Glomerular visceral epithelial cell (primary cell): ENCODE measurements at regions not wholly inside any gene's neighbourhood (a gene's known extent, or its start where the extent isn't known, plus 50 kb on each side); places are given as distances from the start of the nearest gene placed in this dataset.

Experiments used
- DNase-seq: peaks from one replicate; pipeline ENCODE4 v3.0.0-alpha.2; 2016; ENCODE audit errors: extremely low spot score

- DNase-seq, result peak; percentile 35
Measured at GRCh38 chr14:65224799-65225198, 122.5 kb upstream of the MAX start.

GRCh38 chr14:65225299-65226159 is 123.2 kb upstream of the MAX start:
- peak; percentile 85 for DNase-seq

DNA sequence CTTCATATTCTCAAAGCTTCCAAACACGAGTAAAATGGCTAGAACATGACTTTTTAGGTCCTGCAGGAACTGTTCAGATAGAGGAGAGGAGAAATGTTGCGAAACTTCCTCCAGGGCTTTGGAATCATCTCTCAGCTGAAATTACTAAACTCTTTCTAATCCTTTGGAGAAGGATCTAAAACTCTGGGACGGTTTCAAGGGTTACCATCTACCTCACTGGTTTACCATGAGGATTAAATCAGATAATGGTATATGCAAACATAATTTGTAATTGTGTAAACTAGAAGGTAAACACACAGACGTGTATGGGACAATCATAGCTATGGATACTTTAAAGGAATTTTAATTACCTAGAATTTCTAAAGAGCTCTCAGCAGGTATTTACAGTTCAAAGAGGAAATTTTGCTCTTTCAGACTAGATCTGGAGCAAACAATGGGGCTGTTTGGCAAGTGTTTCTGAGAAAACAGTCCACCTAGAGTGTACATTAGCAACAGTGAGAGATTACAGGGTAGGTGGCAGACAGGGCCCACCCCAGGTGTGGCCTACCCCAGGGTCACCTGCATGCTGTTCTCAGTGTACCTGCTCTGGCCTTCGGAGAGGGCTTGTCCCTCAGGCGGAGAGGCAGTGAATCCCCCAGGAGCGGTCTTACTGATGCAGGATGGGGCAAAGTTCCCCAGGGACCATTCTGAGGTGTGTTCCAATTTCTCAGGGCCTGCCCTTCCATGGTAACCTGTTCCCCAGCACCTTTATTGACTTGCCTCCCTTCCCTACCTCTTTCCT is 124.7 kb upstream of the MAX start:
- DNase-seq, result no peak

DNA sequence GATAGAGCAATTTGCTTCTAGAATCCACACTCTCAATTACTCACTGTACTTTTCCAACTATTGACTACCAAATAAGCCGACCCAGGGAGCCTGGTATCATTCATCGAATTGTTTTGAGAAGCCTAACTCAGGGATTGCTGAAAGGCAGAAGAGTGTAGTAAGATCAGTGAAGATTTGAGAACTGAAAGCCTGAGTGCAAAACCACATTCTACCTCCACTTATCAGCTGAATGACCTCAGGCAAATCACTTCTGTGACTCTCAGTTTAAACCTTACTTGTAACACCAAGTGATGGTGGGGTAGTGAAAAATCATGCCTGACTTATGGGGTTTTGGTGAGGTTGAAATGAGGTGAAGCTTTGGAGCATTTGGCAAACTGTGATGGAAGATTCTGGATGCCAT is 126.1 kb upstream of the MAX start:
- DNase-seq, result no peak

DNA sequence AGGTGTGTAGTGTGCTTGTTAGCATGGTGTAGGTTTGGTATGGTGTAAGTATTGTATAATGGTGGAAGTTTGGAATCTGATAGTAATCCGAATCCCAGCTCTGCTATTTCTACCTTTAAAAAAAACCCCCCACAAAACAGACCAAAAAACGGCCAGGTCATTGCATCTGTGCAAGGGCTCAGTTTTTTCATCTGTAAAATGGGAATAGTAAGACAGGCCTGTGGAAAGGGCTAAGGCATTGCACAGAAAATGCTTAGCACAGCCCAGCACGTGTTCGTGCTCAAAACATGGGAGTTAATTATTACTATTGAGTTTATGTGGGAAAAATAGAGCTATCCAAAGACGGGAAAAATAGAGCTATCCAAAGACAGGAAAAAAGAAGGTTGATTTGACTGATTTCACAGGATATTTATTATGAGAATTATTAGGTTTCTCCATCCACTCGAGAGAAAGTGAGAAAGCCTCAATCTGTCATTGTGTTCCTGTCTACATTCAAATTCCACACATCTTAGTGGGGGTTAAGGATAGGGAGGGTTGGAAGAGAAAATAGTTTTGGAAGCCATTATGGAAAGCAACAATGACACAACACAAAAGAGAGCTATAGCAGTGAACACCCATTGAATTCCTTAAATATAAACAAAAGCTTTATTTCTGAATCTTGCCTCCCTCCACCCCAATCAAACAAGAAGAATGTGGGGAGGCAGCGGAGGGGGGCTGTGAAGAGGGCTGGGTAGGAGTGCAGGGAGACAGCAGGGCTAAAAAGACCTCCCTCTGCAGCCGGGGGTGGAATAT is 126.8 kb upstream of the MAX start:
- no peak for DNase-seq

GRCh38 chr14:65229748-65230728 is 127.7 kb upstream of the MAX start:
- peak; percentile 62 for DNase-seq

- DNase-seq, result peak; percentile 28
Measured at GRCh38 chr14:65231286-65231980, 129.1 kb upstream of the MAX start.

DNA sequence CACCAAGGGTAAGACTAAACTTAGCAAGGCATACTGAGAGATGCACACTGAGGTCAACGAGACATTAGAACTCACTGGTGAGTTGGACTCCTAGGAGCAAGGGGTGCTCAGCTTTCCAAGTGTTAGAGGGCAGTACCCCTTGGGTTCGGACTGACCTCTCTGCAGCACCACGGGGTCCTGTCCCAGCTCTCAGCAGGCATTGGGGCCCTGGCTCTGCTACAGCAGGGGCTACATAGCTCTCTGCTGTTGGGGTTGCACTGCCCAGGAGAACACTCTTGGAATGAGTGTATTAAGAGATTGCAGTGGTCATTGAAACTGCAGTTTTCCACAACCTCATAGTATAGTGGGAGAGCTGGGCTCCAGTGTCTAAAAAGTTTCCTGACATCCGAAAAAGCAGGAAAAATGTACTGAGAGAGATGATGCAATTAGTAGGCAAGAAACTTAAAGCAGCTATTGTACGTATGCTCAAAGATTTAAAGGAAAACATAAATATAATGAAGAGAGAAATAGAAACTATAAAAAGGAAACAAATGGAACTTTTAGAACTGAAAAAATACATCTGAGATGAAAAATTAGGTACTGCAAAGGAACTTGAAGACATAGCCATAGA is 132.5 kb upstream of the MAX start:
- DNase-seq, result no peak

DNA sequence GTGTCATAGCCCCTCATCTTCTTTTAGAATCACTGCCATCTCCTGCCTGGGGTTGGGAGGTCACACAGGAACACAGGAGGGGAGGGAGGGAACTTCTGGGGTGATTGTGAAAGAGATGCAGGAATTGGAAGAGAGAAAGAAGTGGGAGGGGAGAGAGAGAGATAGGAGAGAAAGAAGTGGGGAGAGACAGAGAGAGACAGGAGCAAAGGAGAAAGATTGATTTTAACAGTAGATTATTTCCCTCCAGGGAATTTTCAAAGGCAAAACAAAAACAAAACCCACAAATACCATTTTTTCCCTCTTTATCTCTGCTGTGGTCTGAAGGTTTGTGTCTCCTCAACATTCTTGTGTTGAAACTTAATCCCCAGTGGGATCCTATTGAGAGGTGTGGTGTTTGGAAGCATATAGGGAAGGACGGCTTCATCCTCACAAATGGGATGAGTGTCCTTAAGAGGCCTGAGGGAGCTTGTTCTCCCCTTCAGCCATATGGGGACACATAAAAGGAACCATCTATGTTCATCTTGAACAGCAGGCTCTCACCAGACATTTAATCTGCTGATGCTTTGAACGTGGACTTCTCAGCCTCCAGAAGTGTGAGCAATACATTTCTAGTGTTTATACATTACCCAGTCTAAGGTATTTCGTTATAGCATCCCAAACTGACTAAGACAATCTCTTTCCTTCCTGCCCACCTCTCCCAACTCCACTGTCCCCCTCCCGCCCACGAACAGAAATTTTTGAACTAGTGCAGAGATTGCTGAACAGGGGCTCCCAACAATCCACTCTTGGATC is 134.9 kb upstream of the MAX start:
- peak; percentile 24 for DNase-seq

DNA sequence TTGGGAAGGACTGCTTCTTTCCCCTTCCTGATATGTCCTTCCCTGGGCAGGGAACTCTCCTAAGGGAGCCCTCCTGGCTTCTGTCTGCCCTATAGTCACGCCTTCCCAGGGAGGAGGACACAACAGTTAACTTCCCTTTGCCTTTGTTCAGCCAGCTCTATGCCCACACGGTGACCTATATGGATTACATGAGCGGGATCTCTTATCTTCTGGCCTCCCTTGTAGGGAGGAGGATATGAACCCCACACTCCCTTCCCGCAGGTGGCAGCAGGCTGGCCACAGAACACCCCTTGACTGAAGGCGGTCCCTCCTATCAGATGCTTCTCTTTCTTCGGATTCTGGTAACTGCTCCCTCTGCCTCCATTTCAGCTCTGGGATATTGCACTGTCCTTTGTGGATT is 135.6 kb upstream of the MAX start:
- peak; percentile 38 for DNase-seq

DNA sequence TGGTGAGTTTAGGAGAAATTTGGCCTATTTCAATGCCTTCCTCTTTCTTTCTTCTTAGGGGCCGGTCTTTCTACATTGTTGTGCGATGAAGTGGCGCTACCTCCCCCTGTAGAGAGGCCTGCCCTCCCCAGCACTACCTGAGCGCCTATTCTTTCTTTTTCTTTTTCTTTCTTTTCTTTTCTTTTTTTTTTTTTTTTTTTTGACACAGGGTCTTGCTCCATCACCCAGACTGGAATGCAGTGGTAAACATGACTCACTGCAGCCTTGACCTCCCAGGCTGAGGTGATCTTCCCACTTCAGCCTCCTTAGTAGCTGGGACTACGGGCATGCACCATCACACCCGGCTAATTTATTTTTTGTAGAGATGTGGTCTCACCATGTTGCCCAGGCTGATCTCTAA is 136.1 kb upstream of the MAX start:
- peak; percentile 95 for DNase-seq

- peak; percentile 84 for DNase-seq
Measured at GRCh38 chr14:65239143-65239937, 137.0 kb upstream of the MAX start.

GRCh38 chr14:65239938-65240296 is 137.6 kb upstream of the MAX start:
- no peak for DNase-seq

GRCh38 chr14:65241125-65241752 is 138.9 kb upstream of the MAX start:
- no peak for DNase-seq

- no peak for DNase-seq
Measured at GRCh38 chr14:65242732-65243134, 140.4 kb upstream of the MAX start.

GRCh38 chr14:65243766-65244442 is 141.6 kb upstream of the MAX start:
- peak; percentile 20 for DNase-seq

DNA sequence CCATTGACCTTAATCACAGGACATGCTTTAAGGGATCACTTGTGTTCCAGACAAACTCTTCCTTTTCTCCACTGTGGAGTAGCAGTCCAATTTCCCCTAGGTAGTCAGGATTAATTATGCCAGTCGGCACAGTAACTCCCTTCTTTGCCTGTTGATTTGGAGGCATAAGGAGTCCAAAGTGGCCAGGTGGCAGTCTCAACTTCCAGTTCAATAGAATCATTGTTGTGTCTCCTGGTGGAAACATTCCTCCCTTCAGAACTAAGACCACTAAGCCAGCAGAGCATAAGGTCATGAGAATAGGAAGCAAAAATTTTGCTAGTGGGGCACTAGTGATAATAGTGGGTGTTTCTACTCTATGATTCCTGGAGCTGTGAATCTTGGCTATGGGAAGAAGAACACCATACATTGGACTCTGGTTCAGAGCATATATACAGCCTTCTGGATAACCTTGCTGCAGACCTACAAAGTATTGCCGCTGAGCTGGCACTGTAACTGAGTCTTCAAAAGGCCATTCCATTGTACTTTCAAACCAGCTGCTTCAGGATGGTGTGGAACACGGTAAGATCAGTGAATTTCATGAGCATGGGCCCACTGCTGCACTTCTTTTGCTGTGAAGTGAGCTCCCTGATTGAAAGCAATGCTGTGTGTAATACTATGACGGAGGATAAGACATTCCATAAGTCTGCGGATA is 147.3 kb upstream of the MAX start:
- no peak for DNase-seq
